HEK293 (cell line): ENCODE measurements at regions not wholly inside any gene's neighbourhood (a gene's known extent, or its start where the extent isn't known, plus 50 kb on each side); places are given as distances from the start of the nearest gene placed in this dataset.

ENCODE experiments used
- CTCF ChIA-PET: fragments of 350-600 bp; formaldehyde crosslinking; extraction: SDS; loops from one replicate; lab custom pipeline; 2021; ENCODE audit warnings: antibody characterized with exemption; lab: Yijun Ruan, JAX
- POLR2A ChIA-PET: fragments of 300-600 bp; formaldehyde crosslinking; extraction: SDS; loops from one replicate; lab custom pipeline; 2020; ENCODE audit warnings: antibody characterized with exemption, inconsistent platforms; lab: Yijun Ruan, JAX
- H3K27ac ChIP-seq: fragments of 200-500 bp; sonication (Bioruptor generic); 2 replicates; pipeline ENCODE4 v1.5.1; 2014; ENCODE audit warnings: low read depth, low read length, control low read depth, inconsistent platforms; ENCODE audit errors: extremely low read depth
- H3K36me3 ChIP-seq, 2 experiments: fragments of 200-500 bp in 1 of 2; sonication (Bioruptor generic) in 1 of 2; 1 replicate in 1 of 2; 2 replicates in 1 of 2; pipeline ENCODE4 v1.5.1; 2014 to 2017; ENCODE audit warnings: inconsistent platforms in 2 of 2, low read length in 2 of 2; ENCODE audit not compliant: control insufficient read depth in 2 of 2, insufficient read depth in 1 of 2
- H3K4me1 ChIP-seq: fragments of 200-500 bp; sonication (Bioruptor generic); 2 replicates; pipeline ENCODE4 v1.5.1; 2014; ENCODE audit warnings: mild to moderate bottlenecking, low read length, inconsistent platforms; ENCODE audit not compliant: control insufficient read depth, insufficient read depth
- H3K4me3 ChIP-seq: 2 replicates; pipeline ENCODE4 v1.5.1; 2011; ENCODE audit warnings: low read depth, mild to moderate bottlenecking, control low read depth, low read length, moderate library complexity
- H3K9me3 ChIP-seq: fragments of 200-500 bp; sonication (Bioruptor generic); 2 replicates; pipeline ENCODE4 v1.5.1; 2014; ENCODE audit warnings: low read depth, low read length, inconsistent platforms; ENCODE audit not compliant: control insufficient read depth, insufficient read depth
- GLI2 ChIP-seq: fragments of 450-650 bp; formaldehyde crosslinking; IDR thresholded peaks from 2 replicates; pipeline ENCODE4; 2017; ENCODE audit warnings: missing biosample characterization, missing genetic modification characterization, low read depth, borderline replicate concordance
- MYNN ChIP-seq: fragments of 450-650 bp; formaldehyde crosslinking; IDR thresholded peaks from 2 replicates; pipeline ENCODE4 v1.5.1; 2016; ENCODE audit warnings: missing biosample characterization, missing genetic modification characterization, borderline replicate concordance
- OVOL3 ChIP-seq: fragments of 450-650 bp; formaldehyde crosslinking; IDR thresholded peaks from 2 replicates; pipeline ENCODE4 v1.5.1; 2016; ENCODE audit warnings: missing biosample characterization, missing genetic modification characterization
- SETDB1 ChIP-seq: IDR thresholded peaks from one replicate; pipeline ENCODE4 v1.6.1; 2017; ENCODE audit warnings: mild to moderate bottlenecking, low read length, moderate library complexity, mixed read lengths; ENCODE audit not compliant: insufficient read length
- YY2 ChIP-seq: fragments of 450-650 bp; formaldehyde crosslinking; IDR thresholded peaks from 2 replicates; pipeline ENCODE4 v1.5.1; 2016; ENCODE audit warnings: missing biosample characterization, missing genetic modification characterization
- ZBTB8A ChIP-seq: fragments of 450-650 bp; formaldehyde crosslinking; IDR thresholded peaks from 2 replicates; pipeline ENCODE4 v1.5.1; 2016; ENCODE audit warnings: missing biosample characterization, missing genetic modification characterization
- ZFP41 ChIP-seq: fragments of 450-650 bp; formaldehyde crosslinking; IDR thresholded peaks from 2 replicates; pipeline ENCODE4 v1.5.1; 2016; ENCODE audit warnings: missing biosample characterization, missing genetic modification characterization, borderline replicate concordance
- ZNF114 ChIP-seq: fragments of 450-650 bp; formaldehyde crosslinking; IDR thresholded peaks from 2 replicates; pipeline ENCODE4 v1.5.0; 2017; ENCODE audit warnings: missing biosample characterization, missing genetic modification characterization
- ZNF133 ChIP-seq: fragments of 450-650 bp; formaldehyde crosslinking; IDR thresholded peaks from 2 replicates; pipeline ENCODE4 v1.5.1; 2016; ENCODE audit warnings: missing biosample characterization, missing genetic modification characterization
- ZNF155 ChIP-seq: fragments of 450-650 bp; formaldehyde crosslinking; IDR thresholded peaks from 2 replicates; pipeline ENCODE4 v1.5.1; 2016; ENCODE audit warnings: missing biosample characterization, missing genetic modification characterization
- ZNF184 ChIP-seq: fragments of 450-650 bp; IDR thresholded peaks from 2 replicates; pipeline ENCODE4 v1.5.1; 2018; ENCODE audit warnings: missing biosample characterization, mild to moderate bottlenecking, missing genetic modification characterization
- ZNF239 ChIP-seq: fragments of 450-650 bp; formaldehyde crosslinking; IDR thresholded peaks from 2 replicates; pipeline ENCODE4 v1.5.1; 2016; ENCODE audit warnings: missing biosample characterization, missing genetic modification characterization
- ZNF48 ChIP-seq: fragments of 450-650 bp; formaldehyde crosslinking; IDR thresholded peaks from 2 replicates; pipeline ENCODE4 v1.5.1; 2016; ENCODE audit warnings: missing biosample characterization, missing genetic modification characterization
- ZNF558 ChIP-seq: fragments of 450-650 bp; formaldehyde crosslinking; IDR thresholded peaks from 2 replicates; pipeline ENCODE4 v1.5.1; 2016; ENCODE audit warnings: missing biosample characterization, missing genetic modification characterization
- ZNF571 ChIP-seq: fragments of 450-650 bp; formaldehyde crosslinking; IDR thresholded peaks from 2 replicates; pipeline ENCODE4 v1.5.0; 2017; ENCODE audit warnings: missing biosample characterization, missing genetic modification characterization
- ZNF585B ChIP-seq: fragments of 450-650 bp; formaldehyde crosslinking; IDR thresholded peaks from 2 replicates; pipeline ENCODE4 v1.5.1; 2016; ENCODE audit warnings: missing biosample characterization, missing genetic modification characterization
- ZNF600 ChIP-seq: fragments of 450-650 bp; formaldehyde crosslinking; IDR thresholded peaks from 2 replicates; pipeline ENCODE4 v1.5.1; 2016; ENCODE audit warnings: missing biosample characterization, missing genetic modification characterization
- ZNF621 ChIP-seq: fragments of 450-650 bp; formaldehyde crosslinking; IDR thresholded peaks from 2 replicates; pipeline ENCODE4 v1.5.1; 2017; ENCODE audit warnings: missing biosample characterization, missing genetic modification characterization
- ZNF629 ChIP-seq: fragments of 450-650 bp; formaldehyde crosslinking; IDR thresholded peaks from 2 replicates; pipeline ENCODE4 v1.5.1; 2017; ENCODE audit warnings: missing biosample characterization, missing genetic modification characterization
- ZNF664 ChIP-seq: fragments of 450-650 bp; formaldehyde crosslinking; IDR thresholded peaks from 2 replicates; pipeline ENCODE4 v1.5.1; 2016; ENCODE audit warnings: missing biosample characterization, missing genetic modification characterization
- ZNF768 ChIP-seq: fragments of 450-650 bp; formaldehyde crosslinking; IDR thresholded peaks from 2 replicates; pipeline ENCODE4 v1.5.1; 2018; ENCODE audit warnings: missing biosample characterization, mild to moderate bottlenecking, missing genetic modification characterization
- ZNF785 ChIP-seq: fragments of 450-650 bp; formaldehyde crosslinking; IDR thresholded peaks from 2 replicates; pipeline ENCODE4 v1.5.1; 2016; ENCODE audit warnings: missing biosample characterization, missing genetic modification characterization
- TF ChIP-seq, protein P1 (sequence below): fragments of 450-650 bp; formaldehyde crosslinking; IDR thresholded peaks from 2 replicates; pipeline ENCODE4 v1.5.1; 2016; ENCODE audit warnings: missing biosample characterization, missing genetic modification characterization, low read depth
- TF ChIP-seq, protein P2 (sequence below): fragments of 450-650 bp; formaldehyde crosslinking; IDR thresholded peaks from 2 replicates; pipeline ENCODE4 v1.5.1; 2017; ENCODE audit warnings: missing biosample characterization, missing genetic modification characterization
- TF ChIP-seq, protein P3 (sequence below): fragments of 450-650 bp; formaldehyde crosslinking; IDR thresholded peaks from 2 replicates; pipeline ENCODE4 v1.5.1; 2016; ENCODE audit warnings: missing biosample characterization, missing genetic modification characterization
- TF ChIP-seq, protein P4 (sequence below): fragments of 450-650 bp; formaldehyde crosslinking; IDR thresholded peaks from 2 replicates; pipeline ENCODE4 v1.5.1; 2016; ENCODE audit warnings: missing biosample characterization, missing genetic modification characterization
- TF ChIP-seq, protein P5 (sequence below): fragments of 450-650 bp; formaldehyde crosslinking; IDR thresholded peaks from 2 replicates; pipeline ENCODE4 v1.5.1; 2016; ENCODE audit warnings: missing biosample characterization, missing genetic modification characterization

DNA sequence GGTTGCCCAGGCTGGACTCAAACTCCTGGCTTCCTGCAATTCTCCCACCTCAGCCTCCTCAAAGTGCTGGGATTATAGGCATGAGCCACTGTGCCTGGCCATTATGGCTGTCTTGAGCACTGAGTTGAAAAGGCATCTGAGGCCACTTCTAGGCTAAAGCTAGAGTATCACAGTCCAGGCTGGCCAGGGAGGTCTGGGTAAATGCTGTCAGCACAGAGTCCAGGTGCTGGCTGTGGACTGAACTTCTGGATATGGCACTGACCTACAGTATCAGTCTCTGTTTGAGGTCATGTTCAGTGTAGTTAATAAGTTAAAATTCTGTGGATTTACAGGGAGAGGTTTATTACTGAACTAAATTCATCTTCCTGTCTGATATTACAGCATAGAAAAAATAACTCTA is 222.5 kb upstream of the TOM1L1 start:
- POLR2A ChIA-PET, result no interaction called here
- CTCF ChIA-PET, result no interaction called here
- TF ChIP-seq ZNF571 (tag by site-specific recombination) (no peak), SETDB1 (no peak), ZNF768 (no peak), OVOL3 (tag by site-specific recombination) (no peak), MYNN (tag by site-specific recombination) (no peak)
- H3K4me3 ChIP-seq, result no peak overlapping the region
- no peaks in the 10 kb centered on the region for H3K36me3 ChIP-seq
- H3K9me3 ChIP-seq, result no peaks in the 10 kb centered on the region
- no peak overlapping the region for H3K27ac ChIP-seq
- H3K4me1 ChIP-seq, result no peaks in the 10 kb centered on the region

DNA sequence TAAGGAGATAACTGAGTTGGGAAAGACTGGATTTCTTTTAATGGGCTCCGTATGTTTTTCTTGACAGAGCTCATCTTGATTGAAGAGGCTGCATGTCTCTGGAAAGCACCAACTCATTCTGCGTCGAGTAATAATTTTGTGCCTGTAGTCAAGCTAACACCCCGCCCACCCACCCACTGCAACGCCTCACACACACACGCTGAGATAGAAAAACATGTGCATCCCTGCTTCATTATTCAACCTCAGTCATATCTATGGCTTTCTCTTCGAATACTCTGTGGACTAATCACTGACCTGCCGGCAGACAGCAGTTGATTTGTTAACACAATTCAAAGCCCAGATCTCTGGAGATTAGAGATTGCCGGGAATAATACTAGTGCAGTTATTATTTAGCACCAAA is 220.2 kb upstream of the TOM1L1 start:
- ChIA-PET CTCF (no interaction called here), POLR2A (no interaction called here)
- Histone ChIP-seq H3K4me1 (no peaks in the 10 kb centered on the region), H3K27ac (no peak overlapping the region), H3K4me3 (no peak overlapping the region), H3K36me3 (no peaks in the 10 kb centered on the region), H3K9me3 (no peaks in the 10 kb centered on the region)
- TF ChIP-seq, protein P1, sequence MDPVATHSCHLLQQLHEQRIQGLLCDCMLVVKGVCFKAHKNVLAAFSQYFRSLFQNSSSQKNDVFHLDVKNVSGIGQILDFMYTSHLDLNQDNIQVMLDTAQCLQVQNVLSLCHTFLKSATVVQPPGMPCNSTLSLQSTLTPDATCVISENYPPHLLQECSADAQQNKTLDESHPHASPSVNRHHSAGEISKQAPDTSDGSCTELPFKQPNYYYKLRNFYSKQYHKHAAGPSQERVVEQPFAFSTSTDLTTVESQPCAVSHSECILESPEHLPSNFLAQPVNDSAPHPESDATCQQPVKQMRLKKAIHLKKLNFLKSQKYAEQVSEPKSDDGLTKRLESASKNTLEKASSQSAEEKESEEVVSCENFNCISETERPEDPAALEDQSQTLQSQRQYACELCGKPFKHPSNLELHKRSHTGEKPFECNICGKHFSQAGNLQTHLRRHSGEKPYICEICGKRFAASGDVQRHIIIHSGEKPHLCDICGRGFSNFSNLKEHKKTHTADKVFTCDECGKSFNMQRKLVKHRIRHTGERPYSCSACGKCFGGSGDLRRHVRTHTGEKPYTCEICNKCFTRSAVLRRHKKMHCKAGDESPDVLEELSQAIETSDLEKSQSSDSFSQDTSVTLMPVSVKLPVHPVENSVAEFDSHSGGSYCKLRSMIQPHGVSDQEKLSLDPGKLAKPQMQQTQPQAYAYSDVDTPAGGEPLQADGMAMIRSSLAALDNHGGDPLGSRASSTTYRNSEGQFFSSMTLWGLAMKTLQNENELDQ (tag by site-specific recombination), result no peak
- no peak for TF ChIP-seq ZBTB8A (tag by site-specific recombination)
- TF ChIP-seq ZNF114 (tag by site-specific recombination), result no peak
- TF ChIP-seq ZNF621 (tag by site-specific recombination), result no peak
- no peak for TF ChIP-seq ZNF585B (tag by site-specific recombination)
- no peak for TF ChIP-seq ZFP41

DNA sequence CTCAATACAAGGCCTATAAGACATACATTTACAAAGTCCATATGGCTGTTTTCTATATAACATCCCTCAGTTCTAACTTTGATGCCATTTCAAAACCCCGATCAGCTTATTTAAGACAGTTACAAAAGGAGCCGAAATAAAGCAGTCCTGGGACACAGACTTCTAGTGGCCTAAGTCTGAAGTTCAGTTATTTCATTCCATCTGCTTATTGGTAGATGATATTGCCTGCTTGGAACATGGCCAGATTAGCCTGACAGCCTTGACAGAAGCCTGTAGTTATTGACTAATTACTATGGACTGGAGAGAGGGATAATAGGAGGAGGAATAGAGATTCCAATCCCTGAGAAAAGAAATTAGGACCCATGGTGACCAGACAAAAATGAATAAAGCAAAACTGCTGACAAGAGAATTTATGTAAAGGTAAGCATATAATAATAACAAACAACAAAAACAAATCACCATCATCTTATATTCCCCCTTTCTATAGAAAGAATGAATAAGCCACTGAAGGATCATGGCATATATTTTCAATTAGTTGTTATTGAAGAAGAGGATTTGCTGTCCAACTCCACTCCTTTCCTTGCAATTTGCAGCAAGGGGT is 206.3 kb upstream of the TOM1L1 start:
- Histone ChIP-seq H3K4me3 (no peak overlapping the region), H3K9me3 (no peaks in the 10 kb centered on the region), H3K27ac (no peak overlapping the region), H3K4me1 (no peaks in the 10 kb centered on the region), H3K36me3 (no peaks in the 10 kb centered on the region)
- ChIA-PET CTCF (interaction anchor here (0.6 kb wide), 1 partner anchor 1828 kb away, joined by 3 read pairs; no protein-coding TSS in a partner anchor), POLR2A (no interaction called here)
- TF ChIP-seq, protein P2, sequence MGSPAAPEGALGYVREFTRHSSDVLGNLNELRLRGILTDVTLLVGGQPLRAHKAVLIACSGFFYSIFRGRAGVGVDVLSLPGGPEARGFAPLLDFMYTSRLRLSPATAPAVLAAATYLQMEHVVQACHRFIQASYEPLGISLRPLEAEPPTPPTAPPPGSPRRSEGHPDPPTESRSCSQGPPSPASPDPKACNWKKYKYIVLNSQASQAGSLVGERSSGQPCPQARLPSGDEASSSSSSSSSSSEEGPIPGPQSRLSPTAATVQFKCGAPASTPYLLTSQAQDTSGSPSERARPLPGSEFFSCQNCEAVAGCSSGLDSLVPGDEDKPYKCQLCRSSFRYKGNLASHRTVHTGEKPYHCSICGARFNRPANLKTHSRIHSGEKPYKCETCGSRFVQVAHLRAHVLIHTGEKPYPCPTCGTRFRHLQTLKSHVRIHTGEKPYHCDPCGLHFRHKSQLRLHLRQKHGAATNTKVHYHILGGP (tag by site-specific recombination), result no peak
- TF ChIP-seq, protein P3, sequence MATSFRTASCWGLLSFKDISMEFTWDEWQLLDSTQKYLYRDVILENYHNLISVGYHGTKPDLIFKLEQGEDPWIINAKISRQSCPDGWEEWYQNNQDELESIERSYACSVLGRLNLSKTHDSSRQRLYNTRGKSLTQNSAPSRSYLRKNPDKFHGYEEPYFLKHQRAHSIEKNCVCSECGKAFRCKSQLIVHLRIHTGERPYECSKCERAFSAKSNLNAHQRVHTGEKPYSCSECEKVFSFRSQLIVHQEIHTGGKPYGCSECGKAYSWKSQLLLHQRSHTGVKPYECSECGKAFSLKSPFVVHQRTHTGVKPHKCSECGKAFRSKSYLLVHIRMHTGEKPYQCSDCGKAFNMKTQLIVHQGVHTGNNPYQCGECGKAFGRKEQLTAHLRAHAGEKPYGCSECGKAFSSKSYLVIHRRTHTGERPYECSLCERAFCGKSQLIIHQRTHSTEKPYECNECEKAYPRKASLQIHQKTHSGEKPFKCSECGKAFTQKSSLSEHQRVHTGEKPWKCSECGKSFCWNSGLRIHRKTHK (tag by site-specific recombination), result no peak
- TF ChIP-seq ZNF48 (no peak), ZNF785 (no peak), ZNF133 (tag by site-specific recombination) (no peak), ZNF184 (no peak), ZNF239 (tag by site-specific recombination) (no peak), GLI2 (no peak), YY2 (tag by site-specific recombination) (no peak), ZNF629 (tag by site-specific recombination) (no peak), ZNF558 (tag by site-specific recombination) (no peak), ZNF600 (no peak), ZNF155 (tag by site-specific recombination) (no peak), ZNF664 (no peak)
- TF ChIP-seq, protein P4, sequence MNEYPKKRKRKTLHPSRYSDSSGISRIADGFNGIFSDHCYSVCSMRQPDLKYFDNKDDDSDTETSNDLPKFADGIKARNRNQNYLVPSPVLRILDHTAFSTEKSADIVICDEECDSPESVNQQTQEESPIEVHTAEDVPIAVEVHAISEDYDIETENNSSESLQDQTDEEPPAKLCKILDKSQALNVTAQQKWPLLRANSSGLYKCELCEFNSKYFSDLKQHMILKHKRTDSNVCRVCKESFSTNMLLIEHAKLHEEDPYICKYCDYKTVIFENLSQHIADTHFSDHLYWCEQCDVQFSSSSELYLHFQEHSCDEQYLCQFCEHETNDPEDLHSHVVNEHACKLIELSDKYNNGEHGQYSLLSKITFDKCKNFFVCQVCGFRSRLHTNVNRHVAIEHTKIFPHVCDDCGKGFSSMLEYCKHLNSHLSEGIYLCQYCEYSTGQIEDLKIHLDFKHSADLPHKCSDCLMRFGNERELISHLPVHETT, result no peak
- TF ChIP-seq, protein P5, sequence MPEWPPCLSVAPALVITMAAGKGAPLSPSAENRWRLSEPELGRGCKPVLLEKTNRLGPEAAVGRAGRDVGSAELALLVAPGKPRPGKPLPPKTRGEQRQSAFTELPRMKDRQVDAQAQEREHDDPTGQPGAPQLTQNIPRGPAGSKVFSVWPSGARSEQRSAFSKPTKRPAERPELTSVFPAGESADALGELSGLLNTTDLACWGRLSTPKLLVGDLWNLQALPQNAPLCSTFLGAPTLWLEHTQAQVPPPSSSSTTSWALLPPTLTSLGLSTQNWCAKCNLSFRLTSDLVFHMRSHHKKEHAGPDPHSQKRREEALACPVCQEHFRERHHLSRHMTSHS (tag by site-specific recombination), result no peak
